SK-N-SH (cell line): ENCODE measurements at regions not wholly inside any gene's neighbourhood (a gene's known extent, or its start where the extent isn't known, plus 50 kb on each side); places are given as distances from the start of the nearest gene placed in this dataset.

Experiments
- CTCF ChIA-PET: fragments of 300-600, 350-600 bp; formaldehyde crosslinking; extraction: SDS; loops from one replicate; lab custom pipeline; 2021; lab: Yijun Ruan, JAX
- POLR2A ChIA-PET: fragments of 350-600 bp; sonication (Branson Sonifier 250); formaldehyde crosslinking; extraction: SDS; loops from one replicate; lab custom pipeline; 2020; ENCODE audit warnings: antibody characterized with exemption, inconsistent platforms; lab: Yijun Ruan, JAX
- DNase-seq: peaks from one replicate; pipeline ENCODE4 v3.0.0; 2012
- H2AFZ ChIP-seq: fragments of 200-600 bp; sonication (generic); 2 replicates; pipeline ENCODE4 v1.8.1; 2016; ENCODE audit warnings: antibody characterized with exemption, mild to moderate bottlenecking, low read depth
- H3F3A ChIP-seq: fragments of 200-600 bp; sonication (generic); replicated peaks from 2 replicates; pipeline ENCODE3; 2016; ENCODE audit warnings: antibody characterized with exemption, mild to moderate bottlenecking; ENCODE audit not compliant: insufficient read depth
- H3K27ac ChIP-seq, 2 experiments: fragments of 200-500 bp in 1 of 2; fragments of 200-600 bp in 1 of 2; sonication (Bioruptor generic) in 1 of 2; sonication (generic), shearing (Covaris generic) in 1 of 2; 2 replicates each; pipeline versions ENCODE4 v1.5.1 to v1.6.1; 2014 to 2016; ENCODE audit warnings: low read depth in 2 of 2, inconsistent platforms in 1 of 2, low read length in 1 of 2, mild to moderate bottlenecking in 1 of 2, mixed read lengths in 1 of 2
- H3K27me3 ChIP-seq: fragments of 200-600 bp; sonication (generic), shearing (Covaris generic); 2 replicates; pipeline ENCODE4 v1.6.1; 2016; ENCODE audit warnings: mixed run types; ENCODE audit not compliant: insufficient read depth
- H3K36me3 ChIP-seq, 2 experiments: fragments of 200-500 bp in 1 of 2; fragments of 200-600 bp in 1 of 2; sonication (Bioruptor generic) in 1 of 2; sonication (generic) in 1 of 2; replicated peaks in 1 of 2; 2 replicates each; pipeline versions ENCODE3 to v1.5.1; 2014 to 2016; ENCODE audit warnings: low read length in 1 of 2, mild to moderate bottlenecking in 1 of 2; ENCODE audit not compliant: insufficient read depth in 2 of 2, control insufficient read depth in 1 of 2
- H3K4me1 ChIP-seq, 2 experiments: fragments of 200-500 bp in 1 of 2; fragments of 200-600 bp in 1 of 2; sonication (Bioruptor generic) in 1 of 2; sonication (generic), shearing (Covaris generic) in 1 of 2; 2 replicates each; pipeline versions ENCODE4 v1.5.1 to v1.6.1; 2014 to 2016; ENCODE audit warnings: low read depth in 1 of 2, low read length in 1 of 2, mixed run types in 1 of 2; ENCODE audit not compliant: insufficient read depth in 2 of 2, control insufficient read depth in 1 of 2
- H3K4me2 ChIP-seq: fragments of 200-600 bp; sonication (generic), shearing (Covaris generic); 2 replicates; pipeline ENCODE4 v1.6.1; 2017; ENCODE audit warnings: mixed run types
- H3K4me3 ChIP-seq, 2 experiments: fragments of 200-500 bp in 1 of 2; fragments of 200-600 bp in 1 of 2; sonication (Bioruptor generic) in 1 of 2; sonication (generic), shearing (Covaris generic) in 1 of 2; 2 replicates each; pipeline versions ENCODE4 v1.5.1 to v1.8.1; 2014 to 2016; ENCODE audit warnings: low read depth in 2 of 2, inconsistent platforms in 1 of 2, low read length in 1 of 2, mild to moderate bottlenecking in 1 of 2, mixed read lengths in 1 of 2, moderate library complexity in 1 of 2
- H3K79me2 ChIP-seq: fragments of 200-600 bp; sonication (generic); 2 replicates; pipeline ENCODE4 v1.8.1; 2017; ENCODE audit warnings: mild to moderate bottlenecking; ENCODE audit not compliant: insufficient read depth
- H3K9ac ChIP-seq: fragments of 200-600 bp; sonication (generic); 2 replicates; pipeline ENCODE4 v1.6.1; 2017; ENCODE audit warnings: mixed run types
- H3K9me2 ChIP-seq: fragments of 200-600 bp; sonication (generic); 2 replicates; pipeline ENCODE4 v1.6.1; 2017; ENCODE audit warnings: mixed run types
- H3K9me3 ChIP-seq: fragments of 200-600 bp; sonication (generic); 2 replicates; pipeline ENCODE4 v1.6.1; 2017; ENCODE audit warnings: mixed run types, mild to moderate bottlenecking, moderate library complexity
- H4K20me1 ChIP-seq: fragments of 200-600 bp; sonication (generic); 2 replicates; pipeline ENCODE4 v1.6.1; 2017; ENCODE audit warnings: mild to moderate bottlenecking, mixed run types; ENCODE audit not compliant: insufficient read depth
- CHD2 ChIP-seq: fragments of 150-350 bp; IDR thresholded peaks from 2 replicates; pipeline ENCODE4 v1.6.1; 2018; ENCODE audit warnings: low read length; ENCODE audit not compliant: partially characterized antibody
- CTCF ChIP-seq: fragments of 200-600 bp; sonication (generic); IDR thresholded peaks from 2 replicates; pipeline ENCODE4 v1.6.1; 2017; ENCODE audit warnings: antibody characterized with exemption, mild to moderate bottlenecking, moderate library complexity
- ELF1 ChIP-seq: IDR thresholded peaks from 2 replicates; pipeline ENCODE4 v1.4.0; 2012
- EP300 ChIP-seq, 2 experiments: IDR thresholded peaks; 2 replicates each; pipeline versions ENCODE4 v1.4.0 to v1.6.1; 2012; ENCODE audit warnings: borderline replicate concordance in 1 of 2, low read depth in 1 of 2, low read length in 1 of 2
- EZH2phosphoT487 ChIP-seq: fragments of 200-600 bp; sonication (generic); IDR thresholded peaks from 2 replicates; pipeline ENCODE4 v1.6.1; 2017; ENCODE audit warnings: low read depth, mixed run types, mild to moderate bottlenecking, antibody characterized with exemption, moderate library complexity, borderline replicate concordance
- FOSL2 ChIP-seq: IDR thresholded peaks from 2 replicates; pipeline ENCODE4 v1.4.0; 2012; ENCODE audit warnings: low read depth, mild to moderate bottlenecking, moderate library complexity, borderline replicate concordance
- GATA2 ChIP-seq: sonication (generic); formaldehyde crosslinking; IDR thresholded peaks from 2 replicates; pipeline ENCODE4 v1.5.0; 2020; ENCODE audit warnings: mild to moderate bottlenecking, missing genetic modification reagents
- MEF2A ChIP-seq: IDR thresholded peaks from 2 replicates; pipeline ENCODE4 v1.4.0; 2012; ENCODE audit warnings: low read depth, borderline replicate concordance
- NRF1 ChIP-seq: IDR thresholded peaks from 2 replicates; pipeline ENCODE4 v1.6.1; 2012; ENCODE audit warnings: low read depth, mild to moderate bottlenecking, low read length
- POLR2AphosphoS5 ChIP-seq: IDR thresholded peaks from 2 replicates; pipeline ENCODE4 v1.6.1; 2012; ENCODE audit warnings: low read depth, low read length
- RAD21 ChIP-seq: IDR thresholded peaks from 2 replicates; pipeline ENCODE4 v1.6.1; 2012; ENCODE audit warnings: mild to moderate bottlenecking, low read length
- RCOR1 ChIP-seq: fragments of 150-350 bp; IDR thresholded peaks from 2 replicates; pipeline ENCODE4 v1.6.1; 2017; ENCODE audit warnings: antibody characterized with exemption, low read length
- REST ChIP-seq: IDR thresholded peaks from 2 replicates; pipeline ENCODE4 v1.6.1; 2012; ENCODE audit warnings: mild to moderate bottlenecking, low read depth, low read length, moderate library complexity
- RXRA ChIP-seq: IDR thresholded peaks from 2 replicates; pipeline ENCODE4 v1.4.0; 2012; ENCODE audit warnings: low read depth, mild to moderate bottlenecking, borderline replicate concordance
- SIN3A ChIP-seq: IDR thresholded peaks from 2 replicates; pipeline ENCODE4 v1.6.1; 2012; ENCODE audit warnings: low read depth, mild to moderate bottlenecking, low read length, moderate library complexity, borderline replicate concordance
- TEAD4 ChIP-seq: IDR thresholded peaks from 2 replicates; pipeline ENCODE4 v1.4.0; 2012; ENCODE audit warnings: mild to moderate bottlenecking, borderline replicate concordance; ENCODE audit not compliant: insufficient read depth
- USF2 ChIP-seq: fragments of 150-350 bp; IDR thresholded peaks from 2 replicates; pipeline ENCODE4 v1.6.1; 2017; ENCODE audit warnings: antibody characterized with exemption, low read length, low read depth, borderline replicate concordance
- YY1 ChIP-seq: IDR thresholded peaks from 2 replicates; pipeline ENCODE4 v1.4.0; 2012; ENCODE audit warnings: low read depth, mild to moderate bottlenecking
- ZBTB33 ChIP-seq: IDR thresholded peaks from 2 replicates; pipeline ENCODE4 v1.4.0; 2012; ENCODE audit warnings: low read depth, borderline replicate concordance
- WGBS: methylation state at CpG from one replicate; pipeline ENCODE4 v1.1.6; 2017; ENCODE audit warnings: low lambda C conversion rate; 5-methylcytosine and 5-hydroxymethylcytosine counted together

GRCh38 chr4:69377562-69377961 is 97.3 kb downstream of the UGT2B28 start:
- no peak overlapping the region for H2AFZ ChIP-seq
- H3K4me3 ChIP-seq = no peak overlapping the region
- CTCF ChIA-PET = no interaction called here
- no peaks in the 10 kb centered on the region; the same call in 1 of the 2 replicates for H3K27me3 ChIP-seq
- no peak overlapping the region for H3K4me2 ChIP-seq
- H3F3A ChIP-seq = no peaks in the 10 kb centered on the region
- no peaks in the 10 kb centered on the region for H3K9me3 ChIP-seq
- H4K20me1 ChIP-seq = no peaks in the 10 kb centered on the region
- 20% methylated on average over 5 of the region's 7 CpGs for WGBS
- DNase-seq = no peak
- H3K27ac ChIP-seq = no peak overlapping the region
- no peaks in the 10 kb centered on the region for H3K79me2 ChIP-seq
- no peaks in the 10 kb centered on the region for H3K36me3 ChIP-seq
- TF ChIP-seq YY1 (no peak), ELF1 (no peak), POLR2AphosphoS5 (no peak), RXRA (no peak), USF2 (no peak), TEAD4 (no peak), REST (no peak), EP300 (IDR thresholded peaks at IDR 0.05; ENCODE audit: borderline replicate concordance in 1 of 2, low read depth in 1 of 2, low read length in 1 of 2) (no peak), MEF2A (no peak)
- no peaks in the 10 kb centered on the region for H3K4me1 ChIP-seq
- H3K9ac ChIP-seq = no peak overlapping the region
- H3K9me2 ChIP-seq = no peaks in the 10 kb centered on the region
- POLR2A ChIA-PET = no interaction called here

GRCh38 chr4:69383281-69383680 is 103.0 kb downstream of the UGT2B28 start:
- no peaks in the 10 kb centered on the region for H3K9me2 ChIP-seq
- no peaks in the 10 kb centered on the region for H3F3A ChIP-seq
- H3K9me3 ChIP-seq = no peaks in the 10 kb centered on the region
- TF ChIP-seq SIN3A (no peak), CTCF (no peak), RCOR1 (no peak), EP300 (IDR thresholded peaks at IDR 0.05; ENCODE audit: borderline replicate concordance in 1 of 2, low read depth in 1 of 2, low read length in 1 of 2) (no peak), GATA2 (no peak), FOSL2 (no peak), EZH2phosphoT487 (no peak), RXRA (no peak), RAD21 (no peak), TEAD4 (no peak), CHD2 (no peak), ZBTB33 (no peak), NRF1 (no peak), YY1 (no peak)
- TF ChIP-seq, all 33 proteins: peak for 0
- ChIA-PET POLR2A (no interaction called here), CTCF (no interaction called here)
- H2AFZ ChIP-seq = no peak overlapping the region
- H4K20me1 ChIP-seq = no peaks in the 10 kb centered on the region
- no peaks in the 10 kb centered on the region for H3K36me3 ChIP-seq
- DNase-seq = no peak
- no peaks in the 10 kb centered on the region for H3K27me3 ChIP-seq
- no peak overlapping the region for H3K4me3 ChIP-seq
- no peak overlapping the region for H3K9ac ChIP-seq
- H3K27ac ChIP-seq = no peak overlapping the region
- no peaks in the 10 kb centered on the region for H3K79me2 ChIP-seq
- no peaks in the 10 kb centered on the region for H3K4me1 ChIP-seq
- no peak overlapping the region for H3K4me2 ChIP-seq
- 2% methylated on average over 3 of the region's 3 CpGs for WGBS
